CD14-positive monocyte (primary cell): ENCODE measurements at regions not wholly inside any gene's neighbourhood (a gene's known extent, or its start where the extent isn't known, plus 50 kb on each side); places are given as distances from the start of the nearest gene placed in this dataset.

Experiments
- DNase-seq, 3 donors: peaks; one replicate each; pipeline ENCODE4 v3.0.0-alpha.2; 2011 to 2022
- H2AFZ ChIP-seq: 2 replicates; pipeline ENCODE4 v1.6.0; 2012; ENCODE audit warnings: mild to moderate bottlenecking, low read depth, low read length, inconsistent platforms; ENCODE audit not compliant: insufficient read depth, poor library complexity, severe bottlenecking
- H3K27ac ChIP-seq, 2 donors: 1 replicate in 1 of 2; 2 replicates in 1 of 2; pipeline ENCODE4 v1.5.1; 2012 to 2013; ENCODE audit warnings: low read length in 2 of 2, control low read depth in 1 of 2, inconsistent platforms in 1 of 2, low read depth in 1 of 2, mild to moderate bottlenecking in 1 of 2
- H3K27me3 ChIP-seq, 2 donors: one replicate each; pipeline versions ENCODE4 v1.6.0 to v1.6.1; 2011 to 2013; ENCODE audit warnings: low read length in 2 of 2; ENCODE audit not compliant: control insufficient read depth in 2 of 2, insufficient read depth in 2 of 2
- H3K36me3 ChIP-seq, 2 donors: replicated peaks in 1 of 2; 1 replicate in 1 of 2; 2 replicates in 1 of 2; pipeline versions ENCODE4 v1.5.1 to v1.6.1; 2012 to 2013; ENCODE audit warnings: low read length in 2 of 2, control low read depth in 1 of 2, inconsistent platforms in 1 of 2, mild to moderate bottlenecking in 1 of 2; ENCODE audit not compliant: insufficient read depth in 2 of 2, control insufficient read depth in 1 of 2
- H3K4me1 ChIP-seq, 2 donors: 1 replicate in 1 of 2; 2 replicates in 1 of 2; pipeline versions ENCODE4 v1.5.1 to v1.6.1; 2012 to 2013; ENCODE audit warnings: low read length in 2 of 2, control low read depth in 1 of 2, inconsistent platforms in 1 of 2, mild to moderate bottlenecking in 1 of 2, moderate library complexity in 1 of 2; ENCODE audit not compliant: insufficient read depth in 2 of 2, control insufficient read depth in 1 of 2
- H3K4me2 ChIP-seq: replicated peaks from 2 replicates; pipeline ENCODE3; 2012; ENCODE audit warnings: low read length, moderate library complexity, mild to moderate bottlenecking; ENCODE audit not compliant: poor library complexity, severe bottlenecking; ENCODE audit errors: extremely low read depth
- H3K4me3 ChIP-seq, 3 experiments: fragments of 200-600 bp in 1 of 3; sonication (generic) in 1 of 3; replicated peaks in 1 of 3; 1 replicate in 2 of 3; 2 replicates in 1 of 3; pipeline ENCODE4 v1.5.1; 2011 to 2013; ENCODE audit warnings: low read length in 3 of 3, mild to moderate bottlenecking in 3 of 3, control low read depth in 2 of 3, low read depth in 2 of 3, inconsistent platforms in 1 of 3, moderate library complexity in 1 of 3
- H3K79me2 ChIP-seq: 2 replicates; pipeline ENCODE4 v1.6.0; 2012; ENCODE audit warnings: mild to moderate bottlenecking, control low read depth, inconsistent platforms, low read length, moderate library complexity; ENCODE audit not compliant: insufficient read depth
- H3K9ac ChIP-seq: 2 replicates; pipeline ENCODE4 v1.6.0; 2017; ENCODE audit warnings: low read length, mild to moderate bottlenecking; ENCODE audit not compliant: insufficient read depth, poor library complexity, severe bottlenecking
- H3K9me3 ChIP-seq, 2 donors: replicated peaks in 1 of 2; 1 replicate in 1 of 2; 2 replicates in 1 of 2; pipeline versions ENCODE4 v1.5.1 to v1.6.1; 2012 to 2013; ENCODE audit warnings: low read length in 2 of 2, control low read depth in 1 of 2; ENCODE audit not compliant: control insufficient read depth in 1 of 2, insufficient read depth in 1 of 2
- H4K20me1 ChIP-seq: 2 replicates; pipeline ENCODE4 v1.6.0; 2012; ENCODE audit warnings: mild to moderate bottlenecking, low read length, control low read depth, moderate library complexity; ENCODE audit not compliant: insufficient read depth
- H3K27ac Mint-ChIP-seq, 7 donors: one replicate each; pipeline ENCODE4 v1.8.0; 2020; ENCODE audit warnings: mild to moderate bottlenecking in 7 of 7, mixed read lengths in 7 of 7, moderate library complexity in 6 of 7, inconsistent platforms in 2 of 7
- H3K27me3 Mint-ChIP-seq, 3 donors: one replicate each; pipeline ENCODE4 v1.8.0; 2021 to 2022; ENCODE audit warnings: low read depth in 3 of 3, mild to moderate bottlenecking in 3 of 3, mixed read lengths in 3 of 3, moderate library complexity in 3 of 3, inconsistent platforms in 1 of 3
- H3K36me3 Mint-ChIP-seq, 2 donors: one replicate each; pipeline ENCODE4 v1.8.0; 2020; ENCODE audit warnings: mixed read lengths in 2 of 2, inconsistent platforms in 1 of 2, mild to moderate bottlenecking in 1 of 2
- H3K4me1 Mint-ChIP-seq: one replicate; pipeline ENCODE4 v1.8.0; 2020; ENCODE audit warnings: mild to moderate bottlenecking, mixed read lengths
- H3K4me3 Mint-ChIP-seq, 2 donors: one replicate each; pipeline ENCODE4 v1.8.0; 2020; ENCODE audit warnings: mild to moderate bottlenecking in 2 of 2, mixed read lengths in 2 of 2, moderate library complexity in 1 of 2
- H3K9me3 Mint-ChIP-seq, 7 donors: one replicate each; pipeline ENCODE4 v1.8.0; 2020 to 2022; ENCODE audit warnings: mixed read lengths in 7 of 7, mild to moderate bottlenecking in 6 of 7, moderate library complexity in 6 of 7, inconsistent platforms in 2 of 7
- CTCF ChIP-seq: fragments of 200-600 bp; IDR thresholded peaks from one replicate; pipeline ENCODE4 v1.8.0; 2022; ENCODE audit warnings: antibody characterized with exemption, mild to moderate bottlenecking
- WGBS: methylation state at CpG from one replicate; pipeline ENCODE4 v1.1.5; 2013; ENCODE audit warnings: missing lambda C conversion rate; ENCODE audit not compliant: insufficient coverage; 5-methylcytosine and 5-hydroxymethylcytosine counted together
- intact Hi-C, 2 donors: fragments of 100-400 bp; cut with micrococcal nuclease; formaldehyde crosslinking; loops; one replicate each; pipeline versions ENCODE4 v1.15.0 to v1.15.1; 2023

- peak overlapping the region; percentile 70 for H3K4me2 ChIP-seq
- peaks cover 0 to 4% of the 10 kb centered on the region in 2 donors for H3K36me3 Mint-ChIP-seq
- H3K27ac ChIP-seq = peak overlapping the region; percentile 95 to 99
- H3K27me3 Mint-ChIP-seq = peaks cover 0 to 6% (median 0%) of the 10 kb centered on the region in 3 donors
- H3K9me3 ChIP-seq = no peaks in the 10 kb centered on the region
- H2AFZ ChIP-seq = no peak overlapping the region
- no peaks in the 10 kb centered on the region for H4K20me1 ChIP-seq
- intact Hi-C loops = loop anchor here (5.0 to 10.0 kb wide), 2 partner anchors 44 to 93 kb away; no protein-coding TSS in a partner anchor
- H3K4me1 ChIP-seq = peaks cover 76 to 82% of the 10 kb centered on the region in 2 donors
- no peaks in the 10 kb centered on the region for H3K27me3 ChIP-seq
- H3K4me1 Mint-ChIP-seq = no peaks in the 10 kb centered on the region
- H3K36me3 ChIP-seq = no peaks in the 10 kb centered on the region
- H3K9ac ChIP-seq = peak overlapping the region; percentile 77
- DNase-seq = peak; percentile 85 to 96 (median 94)
- H3K9me3 Mint-ChIP-seq = peaks cover 0 to 4% (median 0%) of the 10 kb centered on the region in 7 donors
- peak overlapping the region in 1 of 2 donors; percentile 39 for H3K4me3 Mint-ChIP-seq
- H3K27ac Mint-ChIP-seq = no peak overlapping the region
- no peak for TF ChIP-seq CTCF
- peak overlapping the region in 2 of 3 experiments; percentile 38 to 66 for H3K4me3 ChIP-seq
- WGBS = 20% methylated on average over 1 of the region's 7 CpGs
- H3K79me2 ChIP-seq = no peaks in the 10 kb centered on the region
These were observed 166.4 kb upstream of the ADO start for GRCh38 chr10:62638062-62638477.

- Histone ChIP-seq H3K79me2 (no peaks in the 10 kb centered on the region), H3K4me1 (peaks cover 76 to 82% of the 10 kb centered on the region in 2 donors), H3K4me3 (peak overlapping the region in 1 of 3 experiments; percentile 18), H2AFZ (peak overlapping the region; percentile 24), H3K9ac (peak overlapping the region; percentile 77), H3K27me3 (no peaks in the 10 kb centered on the region), H3K36me3 (no peaks in the 10 kb centered on the region), H4K20me1 (no peaks in the 10 kb centered on the region), H3K27ac (peak overlapping the region in 1 of 2 donors; percentile 99), H3K4me2 (no peak overlapping the region), H3K9me3 (no peaks in the 10 kb centered on the region)
- peaks cover 10% of the 10 kb centered on the region for H3K4me1 Mint-ChIP-seq
- intact Hi-C loops = loop anchor here (5.0 to 10.0 kb wide), 2 partner anchors 43 to 94 kb away; no protein-coding TSS in a partner anchor
- H3K27ac Mint-ChIP-seq = peak overlapping the region in 3 of 7 donors; percentile 37 to 89 (median 62)
- WGBS = no CpG with 5 or more reads among the region's 2 CpGs
- H3K9me3 Mint-ChIP-seq = peaks cover 0 to 4% (median 0%) of the 10 kb centered on the region in 7 donors
- H3K4me3 Mint-ChIP-seq = peak overlapping the region in 1 of 2 donors; percentile 15
- peaks cover 0 to 4% (median 0%) of the 10 kb centered on the region in 3 donors for H3K27me3 Mint-ChIP-seq
- peaks cover 0 to 4% of the 10 kb centered on the region in 2 donors for H3K36me3 Mint-ChIP-seq
- no peak for TF ChIP-seq CTCF
- DNase-seq = peak in 1 of 3 donors; percentile 28
These were observed 165.4 kb upstream of the ADO start for GRCh38 chr10:62639144-62639543.
